Thyroid gland (tissue), 4 donors: ENCODE measurements at regions not wholly inside any gene's neighbourhood (a gene's known extent, or its start where the extent isn't known, plus 50 kb on each side); places are given as distances from the start of the nearest gene placed in this dataset.

Source experiments
- POLR2A ChIP-seq, 2 donors: fragments of 450-650 bp; IDR thresholded peaks; one replicate each; pipeline ENCODE4 v1.6.1; 2017; ENCODE audit warnings: antibody characterized with exemption in 2 of 2, mild to moderate bottlenecking in 2 of 2, moderate library complexity in 1 of 2
- TF ChIP-seq, protein P1 (sequence below), 6 experiments: fragments of 200-600 bp in 3 of 6; fragments of 450-650 bp in 3 of 6; sonication (generic) in 3 of 6; IDR thresholded peaks; one replicate each; pipeline ENCODE4 v1.5.1; 2016 to 2019; ENCODE audit warnings: antibody characterized with exemption in 6 of 6, mild to moderate bottlenecking in 2 of 6, inconsistent platforms in 1 of 6, moderate library complexity in 1 of 6

DNA sequence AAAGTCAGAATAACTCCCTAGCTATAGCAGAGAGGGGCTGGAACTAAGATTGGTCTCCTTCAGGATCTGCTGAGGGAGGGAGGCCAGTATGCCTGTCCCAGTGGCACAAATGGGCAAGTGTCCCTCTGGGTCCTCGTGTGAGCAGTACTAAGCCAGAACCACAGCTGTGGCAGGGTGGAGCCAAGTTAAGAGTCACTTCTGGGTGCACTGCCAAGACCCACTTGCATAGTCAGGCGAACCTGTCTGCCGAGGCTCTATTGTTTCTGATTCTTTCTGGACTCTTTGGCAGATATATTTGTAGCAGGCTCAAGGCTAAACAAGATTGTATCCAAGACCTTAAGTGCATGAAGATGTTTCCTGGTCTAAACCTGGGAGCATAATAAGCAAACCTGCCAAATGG lies 1123.7 kb upstream of the POU3F4 start:
- TF ChIP-seq, protein P1, sequence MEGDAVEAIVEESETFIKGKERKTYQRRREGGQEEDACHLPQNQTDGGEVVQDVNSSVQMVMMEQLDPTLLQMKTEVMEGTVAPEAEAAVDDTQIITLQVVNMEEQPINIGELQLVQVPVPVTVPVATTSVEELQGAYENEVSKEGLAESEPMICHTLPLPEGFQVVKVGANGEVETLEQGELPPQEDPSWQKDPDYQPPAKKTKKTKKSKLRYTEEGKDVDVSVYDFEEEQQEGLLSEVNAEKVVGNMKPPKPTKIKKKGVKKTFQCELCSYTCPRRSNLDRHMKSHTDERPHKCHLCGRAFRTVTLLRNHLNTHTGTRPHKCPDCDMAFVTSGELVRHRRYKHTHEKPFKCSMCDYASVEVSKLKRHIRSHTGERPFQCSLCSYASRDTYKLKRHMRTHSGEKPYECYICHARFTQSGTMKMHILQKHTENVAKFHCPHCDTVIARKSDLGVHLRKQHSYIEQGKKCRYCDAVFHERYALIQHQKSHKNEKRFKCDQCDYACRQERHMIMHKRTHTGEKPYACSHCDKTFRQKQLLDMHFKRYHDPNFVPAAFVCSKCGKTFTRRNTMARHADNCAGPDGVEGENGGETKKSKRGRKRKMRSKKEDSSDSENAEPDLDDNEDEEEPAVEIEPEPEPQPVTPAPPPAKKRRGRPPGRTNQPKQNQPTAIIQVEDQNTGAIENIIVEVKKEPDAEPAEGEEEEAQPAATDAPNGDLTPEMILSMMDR (IDR thresholded peaks at IDR 0.05): no peak
- TF ChIP-seq POLR2A (IDR thresholded peaks at IDR 0.05): no peak
